ENCODE measurements at regions not wholly inside any gene's neighbourhood (a gene's known extent, or its start where the extent isn't known, plus 50 kb on each side); places are given as distances from the start of the nearest gene placed in this dataset.
A peak's percentile ranks its signal among the peaks of the same experiment; 100 is the strongest.
"Not testable (repeated sequence)": the region's sequence is repeated elsewhere in the genome, so short reads cannot be mapped to it uniquely, and the experiment has no call there.

DNA sequence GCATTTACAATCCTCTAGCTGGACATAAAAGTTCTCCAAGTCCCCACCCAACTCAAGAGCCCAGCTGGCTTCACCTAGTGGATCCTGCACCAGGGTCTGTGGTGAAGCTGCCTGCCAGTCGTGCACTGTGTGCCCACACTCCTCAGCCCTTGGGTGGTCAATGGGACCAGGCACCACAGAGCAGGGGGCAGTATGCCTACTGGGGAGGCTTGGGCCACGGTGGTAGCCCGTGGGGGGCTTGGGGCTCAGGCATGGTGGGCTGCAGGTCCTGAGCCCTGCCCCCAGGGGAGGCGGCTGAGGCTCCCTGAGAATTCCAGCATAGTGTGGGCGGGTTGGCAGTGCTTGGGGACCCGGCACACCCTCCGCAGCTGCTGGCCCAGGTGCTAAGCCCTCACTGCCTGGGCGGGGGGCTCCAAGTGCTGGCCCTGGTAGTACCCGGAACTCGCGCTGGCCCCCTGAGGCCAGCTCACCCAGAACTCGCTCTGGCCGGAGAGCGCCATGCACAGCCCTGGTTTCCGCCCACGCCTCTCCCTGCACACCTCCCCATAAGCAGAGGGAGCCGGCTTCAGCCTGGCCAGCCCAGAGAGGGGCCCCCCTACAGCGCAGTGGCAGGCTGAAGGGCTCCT lies 1473.4 kb downstream of the SUCLG1 start:
- DNase-seq (ENCODE audit: low read depth), result no peak

DNA sequence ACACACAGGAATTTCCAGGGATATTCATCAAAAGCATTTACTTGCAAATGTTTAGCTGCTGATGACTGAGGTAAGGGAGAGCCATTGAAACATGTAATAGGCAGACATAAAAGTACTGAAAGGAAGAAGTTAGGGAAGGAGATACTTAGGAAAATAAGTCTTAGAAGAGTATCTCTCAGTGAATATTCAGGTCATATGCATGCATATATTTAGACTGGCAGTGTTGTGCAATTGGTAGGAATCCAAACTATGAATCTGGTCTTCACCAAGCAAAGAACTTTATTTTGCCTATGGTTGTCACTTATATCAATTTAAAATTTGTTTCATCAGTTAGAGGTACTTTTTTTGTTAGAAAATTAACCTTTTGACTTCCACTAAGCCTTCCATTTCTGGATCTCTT lies 1490.7 kb downstream of the SUCLG1 start:
- no peak for DNase-seq (ENCODE audit: low read depth)

DNA sequence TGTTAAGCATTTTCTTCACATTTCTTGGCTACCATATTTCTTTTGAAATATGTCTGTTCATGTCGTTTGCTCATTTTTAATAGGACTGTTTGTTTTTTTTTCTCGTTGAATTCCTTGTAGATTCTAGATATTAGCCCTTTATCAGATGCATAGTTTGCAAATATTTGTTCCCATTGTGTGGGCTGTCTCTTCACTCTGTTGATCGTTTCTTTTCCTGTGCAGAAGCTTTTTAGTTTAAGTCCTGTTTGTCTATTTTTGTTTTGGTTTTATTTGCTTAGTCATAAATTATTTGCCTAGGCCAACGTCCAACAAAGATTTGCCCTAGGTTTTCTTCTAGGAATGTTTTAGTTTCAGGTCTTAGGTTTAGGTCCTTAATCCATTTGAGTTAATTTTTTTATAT lies 1494.7 kb downstream of the SUCLG1 start:
- peak; percentile 23 for DNase-seq (ENCODE audit: low read depth)

DNA sequence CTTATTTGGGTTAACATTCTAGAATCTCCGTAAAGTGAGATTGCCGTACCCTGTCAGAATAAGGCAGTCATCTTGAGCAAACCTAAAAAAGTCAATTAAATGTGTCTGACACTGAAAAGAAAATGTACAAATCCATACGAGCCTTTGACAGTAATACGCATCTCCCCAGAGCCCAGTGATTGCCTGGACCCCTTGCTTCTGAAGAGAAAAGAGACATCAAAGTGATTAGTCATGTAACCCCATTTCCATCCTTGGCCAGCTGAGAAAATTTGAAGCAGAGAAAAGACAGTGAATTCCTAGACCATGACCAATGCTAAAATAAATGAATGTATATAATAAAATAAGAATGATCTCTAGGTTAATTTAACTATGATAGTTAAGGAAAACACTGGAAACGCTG lies 1499.4 kb downstream of the SUCLG1 start:
- no peak for DNase-seq (ENCODE audit: low read depth)

DNA sequence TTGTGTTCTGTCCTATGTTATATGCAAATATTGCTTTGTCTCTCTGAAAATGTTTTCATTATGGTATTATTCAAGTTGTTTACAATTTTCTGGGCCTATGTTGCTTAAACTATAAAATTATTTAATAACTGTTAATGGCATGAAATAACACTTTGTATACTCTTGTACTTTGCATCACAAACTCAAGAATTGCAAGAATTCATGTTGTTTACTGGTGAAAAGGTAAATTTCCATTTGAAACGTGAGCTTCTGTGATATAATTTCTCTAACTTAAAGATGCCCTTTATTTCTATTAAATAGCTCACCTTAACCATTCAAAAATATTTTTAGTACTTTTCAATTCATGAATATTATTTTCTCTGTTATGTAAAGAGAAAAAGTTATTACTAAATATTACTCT lies 1504.2 kb downstream of the SUCLG1 start:
- DNase-seq (ENCODE audit: low read depth), result no peak

GRCh38 chr2:82939211-82939610 lies 1519.9 kb downstream of the SUCLG1 start:
- no peak for DNase-seq (ENCODE audit: low read depth)

- not testable (repeated sequence) for DNase-seq (ENCODE audit: low read depth)
These were observed 1520.7 kb downstream of the SUCLG1 start for GRCh38 chr2:82938321-82938845.

GRCh38 chr2:82913566-82913965 lies 1545.5 kb downstream of the SUCLG1 start:
- DNase-seq (ENCODE audit: low read depth), result no peak

DNA sequence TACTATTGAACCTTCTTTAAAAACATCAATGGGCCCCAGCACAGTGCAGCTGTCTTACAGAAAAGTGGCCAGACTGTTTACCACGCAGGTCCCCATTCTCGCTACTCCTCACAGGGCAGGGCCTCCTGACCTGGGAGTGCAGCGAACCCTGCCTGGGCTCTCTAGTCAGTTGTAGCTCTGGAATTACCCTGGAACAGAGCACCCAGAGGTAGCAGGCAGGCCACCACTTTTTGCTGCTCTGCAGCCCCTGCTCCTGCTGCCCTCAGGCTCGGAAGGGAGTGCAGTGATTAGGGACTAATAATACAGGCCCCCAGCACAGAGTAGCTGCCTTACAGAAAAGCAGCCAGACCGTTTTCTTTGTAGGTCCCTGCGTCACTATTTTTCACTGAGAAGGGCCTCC lies 1563.0 kb downstream of the SUCLG1 start:
- DNase-seq (ENCODE audit: low read depth), result no peak

DNA sequence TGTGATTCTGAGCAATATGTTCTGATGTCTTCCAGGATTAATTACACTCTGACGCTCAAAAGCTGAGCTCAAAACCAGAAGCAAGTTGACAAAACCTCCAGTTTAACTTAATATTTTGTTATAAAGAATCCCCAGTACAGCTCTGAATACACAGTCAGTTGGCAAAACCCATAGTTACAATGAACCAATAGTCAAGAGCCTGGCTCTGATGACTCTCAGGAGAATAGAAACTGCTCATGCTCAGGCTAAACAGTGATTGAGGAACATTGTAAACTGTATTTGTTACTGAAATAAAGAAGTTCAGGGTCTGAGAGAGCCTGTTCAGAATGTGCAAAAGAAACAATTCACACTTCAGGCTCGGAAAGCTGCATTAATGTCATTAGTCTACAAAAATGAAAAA lies 1565.9 kb downstream of the SUCLG1 start:
- no peak for DNase-seq (ENCODE audit: low read depth)

DNA sequence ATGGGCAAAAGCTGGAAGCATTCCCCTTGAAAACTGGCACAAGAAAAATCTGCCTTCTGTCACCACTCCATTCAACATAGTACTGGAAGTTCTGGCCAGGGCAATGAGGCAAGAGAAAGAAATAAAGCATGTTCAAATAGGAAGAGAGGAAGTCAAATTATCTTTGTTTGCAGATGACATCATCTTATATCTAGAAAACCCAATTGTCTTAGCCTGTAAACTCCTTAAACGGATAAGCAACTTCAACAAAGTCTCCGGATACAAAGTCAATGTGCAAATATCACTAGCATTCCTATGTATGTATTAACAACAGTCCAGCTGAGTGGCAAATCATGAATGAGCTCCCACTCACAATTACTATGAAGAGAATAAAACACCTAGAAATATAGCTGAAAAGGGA lies 1579.3 kb downstream of the SUCLG1 start:
- DNase-seq (ENCODE audit: low read depth), result no peak

GRCh38 chr2:82875858-82876257 lies 1583.2 kb downstream of the SUCLG1 start:
- DNase-seq (ENCODE audit: low read depth), result no peak

DNA sequence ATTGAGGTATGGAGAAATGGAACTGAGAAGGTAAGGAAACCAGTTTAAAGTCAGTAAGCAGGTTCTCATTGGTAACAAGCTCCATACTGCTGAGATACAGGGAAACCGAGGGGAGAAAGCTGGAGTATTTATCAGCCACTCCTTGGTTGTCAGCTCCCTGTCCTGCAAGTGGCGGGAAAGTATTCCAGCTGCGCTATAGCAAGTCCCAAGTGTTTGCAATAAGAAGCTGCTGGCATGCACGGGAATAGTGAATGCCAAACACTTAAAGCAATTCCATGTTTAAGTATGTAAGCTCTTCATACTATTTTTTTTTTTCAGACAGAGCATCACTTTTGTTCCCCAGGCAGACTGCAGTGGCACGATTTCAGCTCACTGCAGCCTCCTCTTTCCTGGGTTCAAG lies 1601.1 kb downstream of the SUCLG1 start:
- DNase-seq (ENCODE audit: low read depth), result no peak

DNA sequence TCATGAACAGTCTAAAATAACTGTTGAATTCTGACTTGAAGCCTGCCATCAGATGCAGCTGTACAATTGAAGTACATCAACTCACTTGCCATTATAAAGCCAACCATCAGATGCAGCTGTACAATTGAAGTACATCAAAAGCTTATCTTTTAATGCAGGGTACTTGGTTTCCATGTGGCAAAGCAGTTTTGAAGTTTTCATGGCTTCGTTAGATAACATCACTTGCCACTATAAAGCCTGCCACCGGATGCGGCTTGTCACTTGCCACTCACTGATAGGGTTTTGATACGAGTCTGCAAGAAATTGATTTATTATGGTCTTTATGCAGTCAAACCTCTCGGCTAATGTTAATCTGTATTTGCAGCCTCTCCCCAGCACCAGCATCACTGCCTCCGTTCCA lies 1605.8 kb downstream of the SUCLG1 start:
- no peak for DNase-seq (ENCODE audit: low read depth)

DNA sequence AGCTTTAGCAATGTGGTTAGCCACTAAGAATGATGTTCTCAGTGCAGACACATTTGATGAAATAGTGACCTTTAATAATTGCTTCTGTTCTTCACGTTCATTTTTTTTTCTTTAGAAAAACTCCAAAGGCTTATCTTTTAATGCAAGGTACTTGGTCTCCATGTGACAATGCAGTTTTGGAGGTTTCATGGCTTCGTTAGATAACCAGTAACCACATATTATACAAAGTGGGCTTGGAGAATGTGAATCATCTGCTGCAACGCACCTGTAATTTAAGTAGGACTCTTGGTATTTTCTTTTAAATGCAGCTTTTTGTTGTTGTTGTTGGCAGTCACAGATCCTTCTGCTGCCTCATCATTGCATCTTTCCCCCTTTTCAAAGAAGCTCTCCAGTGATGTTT lies 1606.3 kb downstream of the SUCLG1 start:
- DNase-seq (ENCODE audit: low read depth), result peak; percentile 8

DNA sequence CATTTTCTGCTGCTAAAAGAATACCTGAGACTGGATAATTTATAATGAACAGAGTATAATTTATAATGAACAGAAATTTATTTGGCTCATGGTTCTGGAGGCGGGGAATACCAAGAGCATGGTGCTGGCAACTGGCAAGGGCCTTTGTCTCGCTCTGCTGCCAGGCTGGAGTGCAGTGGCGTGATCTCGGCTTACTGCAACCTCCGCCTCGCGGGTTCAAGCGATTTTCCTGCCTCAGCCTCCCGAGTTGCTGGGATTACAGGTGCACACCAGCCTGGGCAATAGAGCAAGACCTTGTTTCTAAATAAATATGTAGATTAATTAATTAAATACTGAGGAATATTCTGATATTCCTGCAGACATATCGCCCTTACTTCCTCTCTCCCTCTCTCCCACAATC lies 1610.8 kb downstream of the SUCLG1 start:
- no peak for DNase-seq (ENCODE audit: low read depth)

- peak; percentile 73 for DNase-seq (ENCODE audit: low read depth)
These were observed 1620.0 kb downstream of the SUCLG1 start for GRCh38 chr2:82839036-82839435.

- DNase-seq (ENCODE audit: low read depth), result peak; percentile 86
These were observed 1621.3 kb downstream of the SUCLG1 start for GRCh38 chr2:82837588-82838304.

- no peak for DNase-seq (ENCODE audit: low read depth)
These were observed 1624.2 kb downstream of the SUCLG1 start for GRCh38 chr2:82834893-82835292.

DNA sequence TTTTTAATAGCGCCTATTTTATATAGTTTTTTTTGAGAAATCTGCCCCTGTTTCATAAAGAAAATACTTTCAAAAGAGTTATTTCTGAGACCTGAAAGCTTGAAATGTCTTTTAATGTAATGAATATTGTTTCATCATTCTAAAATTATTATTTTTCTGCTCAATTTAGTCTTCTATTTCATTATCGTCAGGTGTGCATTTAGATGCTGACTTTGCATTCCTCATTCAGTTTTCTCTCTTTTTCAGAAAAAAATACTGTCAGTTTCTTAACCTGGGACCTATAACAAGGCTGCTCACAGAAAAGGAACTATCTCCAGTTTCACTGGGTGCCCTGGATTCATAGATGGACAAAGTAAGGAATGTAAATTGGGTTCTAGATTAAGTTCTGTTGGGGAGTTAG lies 1631.7 kb downstream of the SUCLG1 start:
- no peak for DNase-seq (ENCODE audit: low read depth)

GRCh38 chr2:82826437-82826836 lies 1632.6 kb downstream of the SUCLG1 start:
- no peak for DNase-seq (ENCODE audit: low read depth)

DNA sequence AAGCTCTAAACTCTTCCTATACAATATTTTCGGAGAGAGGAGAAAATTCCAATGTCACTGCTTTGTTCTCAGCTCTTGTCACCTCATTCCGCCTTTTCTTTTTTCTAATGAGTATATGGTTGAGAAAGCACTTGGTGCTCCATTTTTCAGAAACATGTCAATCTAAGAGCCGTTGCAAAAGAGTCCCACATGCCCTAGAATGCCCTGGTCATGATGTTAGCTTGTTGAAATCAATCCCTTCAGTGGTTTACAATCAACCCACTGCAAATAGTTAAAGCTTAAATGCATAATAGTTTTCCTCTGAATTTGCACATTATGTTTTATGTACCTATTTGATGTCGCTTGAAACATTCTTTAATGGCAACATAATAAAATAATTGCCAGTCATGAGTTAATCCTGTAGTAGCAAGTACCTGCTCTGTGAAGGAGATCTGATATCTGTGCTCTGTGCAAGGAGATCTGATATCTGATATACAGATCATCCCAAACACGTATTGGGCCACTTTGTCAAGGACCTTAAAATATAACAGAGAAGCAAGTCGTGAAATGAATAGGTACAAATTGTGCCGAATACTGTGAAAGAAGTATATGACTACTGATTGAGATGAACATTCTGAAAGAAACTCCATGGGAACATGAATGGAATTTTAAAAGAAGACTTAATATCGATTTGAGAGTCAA lies 1633.5 kb downstream of the SUCLG1 start:
- no peak for DNase-seq (ENCODE audit: low read depth)

GRCh38 chr2:82823892-82824291 lies 1635.2 kb downstream of the SUCLG1 start:
- no peak for DNase-seq (ENCODE audit: low read depth)

Measured in M059J (cell line).